GM19455 (cell line): ENCODE measurements at regions not wholly inside any gene's neighbourhood (a gene's known extent, or its start where the extent isn't known, plus 50 kb on each side); places are given as distances from the start of the nearest gene placed in this dataset.
"Not testable (repeated sequence)": the region's sequence is repeated elsewhere in the genome, so short reads cannot be mapped to it uniquely, and the experiment has no call there.

ENCODE experiments used
- ATAC-seq: cut with Tn5 transposase; IDR thresholded peaks from one replicate; pipeline ENCODE4 v1.9.1; 2021; ENCODE audit not compliant: unreplicated experiment

DNA sequence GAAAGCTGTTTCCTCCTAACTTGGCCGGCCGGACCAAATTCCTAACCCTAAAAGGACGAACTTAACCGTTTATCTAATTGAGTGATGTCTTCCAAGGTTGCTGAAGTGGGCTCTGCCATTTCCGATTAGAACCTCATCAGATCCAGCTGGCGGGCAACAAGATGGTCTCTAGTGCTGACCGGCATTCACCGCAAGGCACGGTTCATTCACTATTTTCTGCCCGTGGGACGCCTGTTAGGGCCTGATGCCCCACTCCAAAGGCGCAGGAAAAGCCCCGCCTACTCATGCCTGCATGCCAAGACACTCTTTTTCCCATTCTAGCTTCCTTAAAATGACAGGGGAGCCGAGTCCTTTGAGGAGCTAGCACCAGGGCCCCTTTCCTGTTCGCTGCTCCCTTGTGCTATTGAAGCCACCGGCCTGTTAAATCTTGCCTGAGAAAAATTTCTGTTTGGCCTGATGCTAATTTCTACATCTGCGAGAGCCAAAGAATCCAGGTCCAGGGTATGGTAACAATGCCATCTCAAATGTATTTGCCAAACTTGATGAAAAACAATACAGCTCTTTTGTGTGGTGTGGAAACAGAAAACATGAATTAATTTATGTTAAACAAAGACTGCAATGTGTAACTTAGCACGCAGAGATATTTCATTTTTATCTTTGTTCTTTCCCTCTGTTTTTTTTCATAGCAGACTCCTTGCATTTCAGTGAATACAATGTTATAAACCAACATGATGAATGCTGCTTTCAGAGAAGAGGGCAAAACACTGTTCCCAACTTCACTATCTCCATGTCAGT lies 1071.2 kb upstream of the USP15 start:
- no peak for ATAC-seq

GRCh38 chr12:61213646-61214045 lies 1046.6 kb upstream of the USP15 start:
- no peak for ATAC-seq

- no peak for ATAC-seq
Observed at GRCh38 chr12:61220337-61220736, 1039.9 kb upstream of the USP15 start.

- no peak for ATAC-seq
Observed at GRCh38 chr12:61232040-61232439, 1028.2 kb upstream of the USP15 start.

- no peak for ATAC-seq
Observed at GRCh38 chr12:61250303-61250702, 1009.9 kb upstream of the USP15 start.

DNA sequence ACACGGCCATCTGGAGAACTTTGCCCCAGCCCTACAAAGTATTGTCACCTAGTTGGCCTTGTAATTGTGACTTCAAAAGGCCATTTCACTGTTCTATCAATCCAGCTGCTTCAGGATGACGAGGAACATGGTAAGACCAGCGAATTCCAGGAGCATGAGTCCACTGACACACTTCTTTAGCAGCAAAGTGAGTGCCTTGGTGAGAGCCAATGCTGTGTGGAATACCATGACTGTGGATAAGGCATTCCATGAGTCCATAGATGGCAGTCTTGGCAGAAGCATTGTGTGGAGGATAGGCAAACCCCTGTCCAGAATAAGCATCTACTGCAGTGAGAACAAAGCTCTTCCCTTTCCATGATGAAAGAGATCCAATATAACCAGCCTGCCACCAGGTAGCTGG lies 1009.1 kb upstream of the USP15 start:
- ATAC-seq = no peak

DNA sequence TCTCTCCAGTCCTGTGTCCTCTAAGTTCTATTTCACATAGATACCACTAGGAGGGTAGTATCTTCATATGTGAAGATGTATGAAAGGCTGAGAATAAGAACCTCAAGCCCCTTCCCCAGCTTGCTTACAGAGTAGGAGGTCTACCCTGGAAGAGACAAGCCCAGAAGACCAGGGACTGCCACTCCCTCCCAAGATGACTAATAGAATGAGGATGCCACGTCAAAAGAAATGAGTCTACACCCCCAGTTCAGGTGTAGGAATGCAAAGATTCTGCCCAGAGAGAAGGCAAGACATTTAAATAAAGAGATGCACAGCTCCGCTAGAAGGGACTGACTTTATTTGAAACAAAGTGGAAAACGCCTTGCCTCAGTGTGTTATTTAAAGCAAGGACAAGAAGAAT lies 1006.0 kb upstream of the USP15 start:
- no peak for ATAC-seq

- not testable (repeated sequence) for ATAC-seq
Observed at GRCh38 chr12:61264294-61264693, 995.9 kb upstream of the USP15 start.

DNA sequence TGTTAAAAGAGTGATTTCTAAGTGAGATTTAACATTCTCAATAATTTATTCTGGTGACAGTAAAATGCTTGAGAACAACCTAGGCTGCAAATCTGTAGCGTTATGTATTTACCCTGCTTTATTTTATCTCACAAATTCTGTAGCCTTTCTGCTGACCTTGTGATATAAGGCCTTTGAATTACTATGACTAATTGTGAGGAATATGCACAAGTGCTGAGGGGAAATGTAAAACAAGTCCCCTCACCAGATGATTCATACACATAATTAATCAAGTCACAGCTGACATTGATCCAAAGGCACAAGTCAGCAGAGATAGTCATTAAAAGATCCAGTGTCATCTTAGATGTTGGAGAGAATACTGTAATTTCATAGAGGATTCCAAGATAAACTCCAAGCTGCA lies 992.7 kb upstream of the USP15 start:
- ATAC-seq = no peak

- no peak for ATAC-seq
Observed at GRCh38 chr12:61272441-61272840, 987.8 kb upstream of the USP15 start.

GRCh38 chr12:61282790-61283575 lies 977.2 kb upstream of the USP15 start:
- no peak for ATAC-seq

DNA sequence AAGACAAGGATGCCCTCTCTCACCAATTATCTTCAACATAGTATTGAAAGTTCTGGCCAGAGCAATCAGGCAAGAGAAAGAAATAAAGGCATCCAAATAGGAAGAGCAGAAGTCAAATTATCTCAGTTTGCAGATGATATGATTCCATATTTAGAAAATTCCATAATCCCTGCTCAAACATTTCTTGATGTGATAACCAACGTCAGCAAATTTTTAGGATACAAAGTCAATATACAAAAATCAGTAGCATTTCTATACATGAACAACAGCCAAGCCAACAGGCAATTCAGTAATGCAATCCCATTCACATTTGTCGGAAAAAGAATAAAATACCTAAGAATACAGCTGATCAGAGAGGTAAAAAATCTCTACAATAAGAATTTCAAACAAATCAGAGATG lies 969.7 kb upstream of the USP15 start:
- ATAC-seq = no peak

DNA sequence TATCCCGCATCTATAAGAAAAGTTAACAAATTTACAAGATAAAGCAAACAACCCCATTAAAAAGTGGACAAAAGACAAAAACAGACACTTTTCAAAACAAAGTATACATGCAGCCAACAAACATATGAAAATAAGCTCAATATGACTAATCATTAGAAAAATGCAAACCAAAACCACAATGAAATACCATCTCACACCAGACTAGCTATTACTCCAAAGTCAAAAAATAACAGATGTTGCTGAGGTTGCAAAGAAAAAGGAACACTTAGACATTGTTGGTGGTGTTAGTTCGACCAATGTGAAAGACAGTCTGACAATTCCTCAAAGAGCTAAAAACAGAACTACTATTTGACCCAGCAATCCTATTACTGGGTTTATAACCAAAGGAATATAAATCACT lies 968.6 kb upstream of the USP15 start:
- no peak for ATAC-seq

DNA sequence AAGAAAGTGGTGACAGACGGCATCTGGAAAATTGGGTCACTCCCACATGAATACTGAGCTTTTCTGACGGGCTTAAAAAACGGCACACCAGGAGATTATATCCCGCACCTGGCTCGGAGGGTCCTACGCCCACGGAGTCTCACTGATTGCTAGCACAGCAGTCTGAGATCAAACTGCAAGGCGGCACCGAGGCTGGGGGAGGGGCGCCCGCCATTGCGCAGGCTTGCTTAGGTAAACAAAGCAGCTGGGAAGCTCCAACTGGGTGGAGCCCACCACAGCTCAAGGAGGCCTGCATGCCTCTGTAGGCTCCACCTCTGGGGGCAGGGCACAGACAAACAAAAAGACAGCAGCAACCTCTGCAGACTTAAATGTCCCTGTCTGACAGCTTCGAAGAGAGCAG lies 966.2 kb upstream of the USP15 start:
- not testable (repeated sequence) for ATAC-seq

DNA sequence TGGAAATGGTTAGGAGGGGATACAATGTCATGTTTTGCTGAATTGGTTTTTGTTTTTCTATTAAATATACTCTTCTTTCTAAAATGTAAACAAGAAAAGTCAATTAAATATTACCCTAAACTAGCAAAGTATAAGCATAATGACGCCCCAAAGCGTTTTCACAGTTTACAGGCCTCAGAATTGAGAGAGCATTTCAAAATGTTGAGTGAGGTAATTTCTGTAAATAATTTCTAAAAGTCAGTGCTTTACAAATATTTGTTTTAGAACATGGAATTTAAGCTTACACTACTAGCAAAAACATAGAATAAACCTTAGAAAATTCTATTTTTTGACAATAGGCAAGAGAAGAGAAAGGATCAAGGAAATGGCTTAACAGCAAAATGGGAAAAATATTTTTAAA lies 958.4 kb upstream of the USP15 start:
- ATAC-seq = no peak

DNA sequence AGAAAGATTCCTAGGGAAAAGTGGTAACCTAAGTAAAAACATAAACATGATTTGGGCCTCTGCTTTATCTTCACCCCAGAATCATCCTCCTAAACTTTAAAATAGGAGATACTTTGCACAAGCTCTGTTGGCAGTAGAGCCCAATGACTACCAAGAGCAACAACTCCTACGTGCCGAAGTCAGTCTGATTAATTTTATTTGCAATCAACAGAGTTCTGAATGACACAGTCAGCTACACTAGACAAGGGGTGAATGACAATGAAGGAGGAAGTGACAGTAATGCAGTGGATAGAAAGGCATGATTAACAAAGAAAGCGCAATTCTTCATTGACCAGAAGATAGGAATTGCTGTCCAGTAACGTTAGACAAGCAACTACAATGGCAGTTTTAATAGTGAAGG lies 957.9 kb upstream of the USP15 start:
- no peak for ATAC-seq

GRCh38 chr12:61308220-61308619 lies 952.0 kb upstream of the USP15 start:
- ATAC-seq = no peak

DNA sequence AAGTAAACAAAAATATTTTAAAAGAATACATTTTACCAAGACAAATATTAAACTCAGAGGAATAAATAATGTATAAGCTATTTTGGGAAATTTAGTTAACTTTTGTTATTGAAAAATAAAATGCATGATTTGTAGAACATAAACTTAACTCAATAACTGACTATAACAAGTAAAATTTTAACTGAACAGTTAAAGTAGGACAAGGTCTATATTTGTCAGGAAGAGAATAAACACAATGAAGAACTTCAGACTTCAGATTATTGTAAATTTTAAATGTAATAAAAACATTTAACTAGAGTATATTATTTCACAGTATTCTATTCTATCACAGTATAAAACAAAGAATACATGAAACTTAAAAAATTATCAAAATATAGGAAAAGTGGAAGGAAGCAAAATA lies 948.8 kb upstream of the USP15 start:
- ATAC-seq = no peak

DNA sequence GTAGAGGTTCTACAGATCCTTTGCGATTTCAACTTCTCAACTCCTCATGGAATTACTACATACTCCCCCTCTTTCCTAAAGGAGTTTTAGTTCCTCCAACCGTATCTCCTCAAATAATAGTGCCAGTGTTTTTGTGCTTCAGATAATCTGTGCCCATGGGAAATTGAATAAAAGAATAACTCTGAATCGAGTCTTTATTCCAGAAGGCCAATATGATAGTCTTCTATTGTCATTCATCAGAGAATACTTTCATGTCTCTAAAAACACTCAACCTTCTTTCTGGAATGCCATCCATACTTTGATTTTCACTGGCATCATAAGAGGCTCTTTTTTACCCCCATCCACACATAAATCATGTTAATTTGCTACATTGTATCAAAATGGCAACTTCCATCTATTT lies 911.3 kb upstream of the USP15 start:
- ATAC-seq = no peak

DNA sequence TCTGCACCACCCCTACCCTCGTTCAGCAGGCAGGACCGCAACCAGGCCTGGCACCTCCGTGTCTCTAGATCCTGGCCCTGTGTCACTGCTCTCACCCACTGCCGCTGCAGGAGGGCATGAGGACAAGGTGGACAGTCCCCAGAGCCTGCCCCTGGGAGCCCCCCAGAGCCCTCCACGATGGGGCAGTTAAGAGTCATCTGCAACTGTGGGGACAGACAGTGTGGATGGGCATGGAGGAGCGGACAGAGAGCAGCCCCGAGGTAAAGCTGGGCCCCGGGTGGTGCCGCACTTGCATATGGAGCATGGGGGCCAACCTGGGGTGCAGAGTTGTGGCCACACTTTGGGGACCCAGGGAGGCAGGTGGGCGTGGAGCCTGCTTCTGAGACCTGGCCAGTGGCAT lies 905.1 kb upstream of the USP15 start:
- ATAC-seq = no peak

DNA sequence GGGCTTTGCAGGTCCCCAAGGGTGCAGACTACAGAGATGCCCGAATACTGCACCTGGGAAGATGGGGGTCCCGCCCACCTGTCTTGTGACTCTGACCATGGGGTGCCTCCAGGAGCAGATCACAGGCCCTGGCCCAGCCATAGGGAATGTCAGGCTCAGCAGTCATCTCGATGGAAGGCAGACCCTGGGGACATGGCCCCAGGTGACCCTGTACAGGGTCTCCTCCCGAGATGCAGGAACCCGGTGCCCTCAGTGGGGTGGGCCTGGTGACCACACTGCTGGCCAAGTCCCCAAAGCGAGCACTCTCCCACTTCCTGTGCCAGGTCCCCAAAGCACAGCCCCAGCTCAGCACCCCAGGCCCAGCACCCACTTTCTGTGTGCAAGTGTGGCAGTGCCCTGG lies 903.7 kb upstream of the USP15 start:
- ATAC-seq = no peak

GRCh38 chr12:61357496-61357895 lies 902.7 kb upstream of the USP15 start:
- no peak for ATAC-seq

DNA sequence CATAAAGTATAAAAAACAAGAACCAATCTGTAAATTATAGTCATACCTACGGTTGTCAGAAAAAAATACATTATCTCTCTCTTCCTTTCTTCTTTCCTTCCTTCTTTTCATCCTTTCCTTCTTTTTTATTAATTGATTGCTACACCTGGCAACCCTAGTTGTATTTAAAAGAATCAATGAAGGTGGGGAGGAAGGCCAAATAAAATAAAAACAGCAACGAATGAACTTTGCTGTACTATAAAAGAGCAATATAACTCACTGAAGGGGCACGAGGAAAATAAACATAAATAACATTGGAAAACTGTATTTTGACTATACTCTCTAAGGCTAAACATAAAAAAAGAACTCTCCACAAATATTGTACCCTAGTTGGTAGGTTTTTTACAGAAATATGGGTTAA lies 898.2 kb upstream of the USP15 start:
- no peak for ATAC-seq
